ENCODE measurements at regions not wholly inside any gene's neighbourhood (a gene's known extent, or its start where the extent isn't known, plus 50 kb on each side); places are given as distances from the start of the nearest gene placed in this dataset.

DNA sequence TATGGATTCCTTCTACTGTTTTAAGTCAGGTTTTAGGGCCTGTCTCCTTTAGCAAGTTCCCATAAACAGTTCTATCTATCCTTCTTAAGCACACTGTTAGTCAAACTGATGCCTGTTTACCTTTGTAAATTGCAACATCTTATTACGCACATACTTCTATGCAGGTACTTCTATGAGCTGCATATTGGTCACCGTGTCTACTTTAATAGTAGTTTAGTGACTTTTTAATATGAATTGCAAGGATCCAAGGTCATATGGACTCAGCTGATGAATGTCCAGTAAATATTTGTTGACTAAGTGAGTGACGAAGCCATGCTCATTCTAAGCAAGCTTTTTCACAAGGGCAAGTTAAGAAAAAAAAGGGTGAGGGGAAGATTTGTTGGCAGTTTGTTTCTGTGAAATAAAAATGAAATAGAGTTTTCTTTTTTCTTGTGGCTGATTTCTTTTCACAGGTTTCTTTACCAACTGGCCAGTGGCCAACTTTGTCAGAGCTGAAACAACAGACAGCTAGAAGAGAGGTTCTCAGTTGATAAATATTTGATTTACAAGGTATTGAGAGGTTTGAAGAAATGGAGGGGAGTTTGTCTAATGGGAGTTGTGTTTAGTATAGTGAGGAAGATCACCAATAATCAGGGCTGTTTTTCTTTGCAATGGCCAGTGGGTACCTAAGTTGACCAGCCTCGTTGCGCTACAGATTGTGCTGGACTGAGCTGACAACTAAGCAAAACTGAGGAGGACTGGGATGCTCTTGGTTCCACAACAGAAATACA is 141.1 kb downstream of the SLC15A5 start:
- no peak overlapping the region for H3K4me2 ChIP-seq (ENCODE audit: low read length)
- no peak overlapping the region for H2AFZ ChIP-seq (ENCODE audit: low read length)
- H4K20me1 ChIP-seq (ENCODE audit: insufficient read depth, low read length): no peaks in the 10 kb centered on the region
- TF ChIP-seq EZH2 (IDR thresholded peaks at IDR 0.05; ENCODE audit: borderline replicate concordance, low read length): no peak
- TF ChIP-seq, protein P1, sequence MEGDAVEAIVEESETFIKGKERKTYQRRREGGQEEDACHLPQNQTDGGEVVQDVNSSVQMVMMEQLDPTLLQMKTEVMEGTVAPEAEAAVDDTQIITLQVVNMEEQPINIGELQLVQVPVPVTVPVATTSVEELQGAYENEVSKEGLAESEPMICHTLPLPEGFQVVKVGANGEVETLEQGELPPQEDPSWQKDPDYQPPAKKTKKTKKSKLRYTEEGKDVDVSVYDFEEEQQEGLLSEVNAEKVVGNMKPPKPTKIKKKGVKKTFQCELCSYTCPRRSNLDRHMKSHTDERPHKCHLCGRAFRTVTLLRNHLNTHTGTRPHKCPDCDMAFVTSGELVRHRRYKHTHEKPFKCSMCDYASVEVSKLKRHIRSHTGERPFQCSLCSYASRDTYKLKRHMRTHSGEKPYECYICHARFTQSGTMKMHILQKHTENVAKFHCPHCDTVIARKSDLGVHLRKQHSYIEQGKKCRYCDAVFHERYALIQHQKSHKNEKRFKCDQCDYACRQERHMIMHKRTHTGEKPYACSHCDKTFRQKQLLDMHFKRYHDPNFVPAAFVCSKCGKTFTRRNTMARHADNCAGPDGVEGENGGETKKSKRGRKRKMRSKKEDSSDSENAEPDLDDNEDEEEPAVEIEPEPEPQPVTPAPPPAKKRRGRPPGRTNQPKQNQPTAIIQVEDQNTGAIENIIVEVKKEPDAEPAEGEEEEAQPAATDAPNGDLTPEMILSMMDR (IDR thresholded peaks at IDR 0.05; ENCODE audit: low read length): no peak
- no peaks in the 10 kb centered on the region for H3K79me2 ChIP-seq (ENCODE audit: insufficient read depth, low read length)
- H3K36me3 ChIP-seq (ENCODE audit: insufficient read depth, low read length): no peaks in the 10 kb centered on the region
- H3K4me3 ChIP-seq (ENCODE audit: low read depth, low read length, poor library complexity, severe bottlenecking): no peak overlapping the region
- H3K9me2 ChIP-seq (ENCODE audit: low read depth, low read length): no peaks in the 10 kb centered on the region
- H3K9me3 ChIP-seq (ENCODE audit: low read length): peaks cover 5% of the 10 kb centered on the region
- no peak overlapping the region for H3K9ac ChIP-seq (ENCODE audit: low read length)
- no peaks in the 10 kb centered on the region for H3F3A ChIP-seq (ENCODE audit: insufficient read depth, low read length)
- H3K27me3 ChIP-seq (ENCODE audit: insufficient read depth, low read length): no peaks in the 10 kb centered on the region
- no peak overlapping the region for H3K27ac ChIP-seq (ENCODE audit: low read depth, low read length, poor library complexity, severe bottlenecking)
- no peaks in the 10 kb centered on the region for H3K4me1 ChIP-seq (ENCODE audit: insufficient read depth, low read length, severe bottlenecking)

DNA sequence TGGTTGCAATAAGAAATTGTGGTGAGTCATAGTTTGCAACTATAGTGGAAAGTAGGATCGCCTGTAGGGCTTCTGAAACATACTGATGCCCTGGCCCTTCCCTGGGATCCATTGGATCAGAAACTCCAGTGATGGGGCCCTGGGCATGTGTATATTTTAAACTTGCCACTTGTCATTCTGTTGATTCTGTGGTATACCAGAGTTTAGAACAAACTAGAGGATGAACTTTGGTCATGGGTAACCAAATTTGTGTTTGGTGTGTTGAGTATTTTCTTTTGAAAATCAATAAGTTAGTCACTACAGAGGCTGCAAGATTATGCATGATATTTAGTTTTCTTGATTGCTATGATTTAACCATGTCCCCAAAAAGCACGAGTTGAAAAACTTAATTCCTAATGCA is 142.2 kb downstream of the SLC15A5 start:
- Histone ChIP-seq H3K9me3 (ENCODE audit: low read length) (peaks cover 5% of the 10 kb centered on the region), H3K4me3 (ENCODE audit: low read depth, low read length, poor library complexity, severe bottlenecking) (no peak overlapping the region)

DNA sequence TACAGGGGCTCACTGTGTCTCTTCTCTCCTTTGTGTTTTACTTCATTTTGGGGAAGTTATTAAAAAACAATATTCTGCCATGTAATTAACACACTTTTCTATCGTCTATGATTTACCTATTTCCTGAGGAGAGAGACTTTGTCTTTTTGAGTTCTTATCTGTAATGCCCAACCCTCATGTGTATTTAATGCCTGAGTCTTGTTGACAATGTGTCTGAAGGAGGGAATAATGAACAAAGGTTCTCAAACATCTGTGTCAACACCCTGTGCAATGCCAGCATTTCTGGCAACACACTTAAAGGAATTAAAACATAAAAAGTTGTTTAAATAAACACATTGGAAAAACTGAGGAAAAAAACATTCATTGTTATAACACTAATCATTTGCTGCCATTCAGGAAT is 147.1 kb downstream of the SLC15A5 start:
- Histone ChIP-seq H3K4me2 (ENCODE audit: low read length) (no peak overlapping the region), H3K9ac (ENCODE audit: low read length) (no peak overlapping the region), H3F3A (ENCODE audit: insufficient read depth, low read length) (no peaks in the 10 kb centered on the region), H2AFZ (ENCODE audit: low read length) (no peak overlapping the region), H3K9me3 (ENCODE audit: low read length) (peaks cover 5% of the 10 kb centered on the region), H3K4me3 (ENCODE audit: low read depth, low read length, poor library complexity, severe bottlenecking) (no peak overlapping the region), H3K27me3 (ENCODE audit: insufficient read depth, low read length) (no peaks in the 10 kb centered on the region), H3K36me3 (ENCODE audit: insufficient read depth, low read length) (no peaks in the 10 kb centered on the region), H3K9me2 (ENCODE audit: low read depth, low read length) (no peaks in the 10 kb centered on the region), H3K27ac (ENCODE audit: low read depth, low read length, poor library complexity, severe bottlenecking) (no peak overlapping the region), H3K4me1 (ENCODE audit: insufficient read depth, low read length, severe bottlenecking) (no peaks in the 10 kb centered on the region), H4K20me1 (ENCODE audit: insufficient read depth, low read length) (no peaks in the 10 kb centered on the region), H3K79me2 (ENCODE audit: insufficient read depth, low read length) (no peaks in the 10 kb centered on the region)
- TF ChIP-seq EZH2 (IDR thresholded peaks at IDR 0.05; ENCODE audit: borderline replicate concordance, low read length): no peak
- TF ChIP-seq, protein P1 (IDR thresholded peaks at IDR 0.05; ENCODE audit: low read length): no peak

More for the DNA sequence above, 142.2 kb downstream of the SLC15A5 start:
- Histone ChIP-seq H3K79me2 (ENCODE audit: insufficient read depth, low read length) (no peaks in the 10 kb centered on the region), H3F3A (ENCODE audit: insufficient read depth, low read length) (no peaks in the 10 kb centered on the region), H3K27me3 (ENCODE audit: insufficient read depth, low read length) (no peaks in the 10 kb centered on the region), H3K27ac (ENCODE audit: low read depth, low read length, poor library complexity, severe bottlenecking) (no peak overlapping the region), H3K4me2 (ENCODE audit: low read length) (no peak overlapping the region), H3K9me2 (ENCODE audit: low read depth, low read length) (no peaks in the 10 kb centered on the region), H3K9ac (ENCODE audit: low read length) (no peak overlapping the region), H2AFZ (ENCODE audit: low read length) (no peak overlapping the region), H3K4me1 (ENCODE audit: insufficient read depth, low read length, severe bottlenecking) (no peaks in the 10 kb centered on the region), H4K20me1 (ENCODE audit: insufficient read depth, low read length) (no peaks in the 10 kb centered on the region), H3K36me3 (ENCODE audit: insufficient read depth, low read length) (no peaks in the 10 kb centered on the region)
- TF ChIP-seq EZH2 (IDR thresholded peaks at IDR 0.05; ENCODE audit: borderline replicate concordance, low read length): no peak
- TF ChIP-seq, protein P1 (IDR thresholded peaks at IDR 0.05; ENCODE audit: low read length): no peak
